Hepatocyte (in vitro differentiated cells): ENCODE measurements at regions not wholly inside any gene's neighbourhood (a gene's known extent, or its start where the extent isn't known, plus 50 kb on each side); places are given as distances from the start of the nearest gene placed in this dataset.

Experiments
- EZH2 ChIP-seq: fragments of 200-600 bp; sonication (generic); IDR thresholded peaks from 2 replicates; pipeline ENCODE4 v1.6.1; 2016; ENCODE audit warnings: antibody characterized with exemption, mild to moderate bottlenecking, borderline replicate concordance
- TF ChIP-seq, protein P1 (sequence below): fragments of 200-600 bp; sonication (generic); IDR thresholded peaks from 2 replicates; pipeline ENCODE4 v1.5.1; 2016; ENCODE audit warnings: antibody characterized with exemption, mild to moderate bottlenecking; ENCODE audit not compliant: poor library complexity

DNA sequence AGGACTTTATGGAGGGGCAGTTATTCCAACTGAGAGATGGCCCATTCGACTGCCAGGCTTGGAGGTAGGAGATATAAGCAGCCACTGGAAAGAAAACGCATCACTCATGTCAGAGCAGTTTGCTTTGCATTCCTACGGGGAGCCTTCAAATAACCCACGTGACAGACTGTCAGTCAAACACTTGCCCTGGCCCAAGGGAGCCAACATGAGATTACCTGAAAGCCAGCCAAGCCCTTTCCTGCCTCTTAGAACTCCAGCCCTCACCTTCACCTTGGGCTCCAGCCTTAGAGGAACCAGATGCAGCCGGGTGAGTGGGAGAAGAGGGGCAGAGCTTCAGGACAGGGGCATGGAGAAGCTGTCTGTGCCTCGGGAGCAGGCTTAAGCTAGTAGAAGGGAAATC, 95.3 kb upstream of the CXCL13 start:
- TF ChIP-seq EZH2: no peak
- TF ChIP-seq, protein P1, sequence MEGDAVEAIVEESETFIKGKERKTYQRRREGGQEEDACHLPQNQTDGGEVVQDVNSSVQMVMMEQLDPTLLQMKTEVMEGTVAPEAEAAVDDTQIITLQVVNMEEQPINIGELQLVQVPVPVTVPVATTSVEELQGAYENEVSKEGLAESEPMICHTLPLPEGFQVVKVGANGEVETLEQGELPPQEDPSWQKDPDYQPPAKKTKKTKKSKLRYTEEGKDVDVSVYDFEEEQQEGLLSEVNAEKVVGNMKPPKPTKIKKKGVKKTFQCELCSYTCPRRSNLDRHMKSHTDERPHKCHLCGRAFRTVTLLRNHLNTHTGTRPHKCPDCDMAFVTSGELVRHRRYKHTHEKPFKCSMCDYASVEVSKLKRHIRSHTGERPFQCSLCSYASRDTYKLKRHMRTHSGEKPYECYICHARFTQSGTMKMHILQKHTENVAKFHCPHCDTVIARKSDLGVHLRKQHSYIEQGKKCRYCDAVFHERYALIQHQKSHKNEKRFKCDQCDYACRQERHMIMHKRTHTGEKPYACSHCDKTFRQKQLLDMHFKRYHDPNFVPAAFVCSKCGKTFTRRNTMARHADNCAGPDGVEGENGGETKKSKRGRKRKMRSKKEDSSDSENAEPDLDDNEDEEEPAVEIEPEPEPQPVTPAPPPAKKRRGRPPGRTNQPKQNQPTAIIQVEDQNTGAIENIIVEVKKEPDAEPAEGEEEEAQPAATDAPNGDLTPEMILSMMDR: no peak
